ENCODE measurements at regions not wholly inside any gene's neighbourhood (a gene's known extent, or its start where the extent isn't known, plus 50 kb on each side); places are given as distances from the start of the nearest gene placed in this dataset.

- FAIRE-seq (no peak), DNase-seq (no peak)
- Histone ChIP-seq H3K27ac (ENCODE audit: low read depth in 2 of 2, low read length in 2 of 2) (no peak overlapping the region), H3K4me1 (ENCODE audit: control insufficient read depth in 2 of 3, insufficient read depth in 2 of 3, low read depth in 1 of 3, low read length in 3 of 3) (no peaks in the 10 kb centered on the region), H3K4me3 (ENCODE audit: low read length in 3 of 3) (no peak overlapping the region), H3K9me3 (ENCODE audit: control insufficient read depth in 2 of 3, insufficient read depth in 1 of 3, low read length in 3 of 3) (no peaks in the 10 kb centered on the region), H3K9ac (ENCODE audit: low read length in 3 of 3) (no peak overlapping the region), H3K36me3 (ENCODE audit: control insufficient read depth in 2 of 3, insufficient read depth in 3 of 3, low read length in 3 of 3) (no peaks in the 10 kb centered on the region), H3K27me3 (ENCODE audit: control insufficient read depth, insufficient read depth, low read length) (no peaks in the 10 kb centered on the region)
- intact Hi-C loops (cut with DNase I) = no loop called here
- no peak for TF ChIP-seq CTCF (IDR thresholded peaks at IDR 0.05; ENCODE audit: borderline replicate concordance, extremely low read depth, insufficient read depth)
Measured at GRCh38 chr5:91910247-91910646, 527.1 kb upstream of the ARRDC3 start.

- Histone ChIP-seq H3K9ac (ENCODE audit: low read length in 3 of 3) (no peak overlapping the region), H3K4me1 (ENCODE audit: control insufficient read depth in 2 of 3, insufficient read depth in 2 of 3, low read depth in 1 of 3, low read length in 3 of 3) (no peaks in the 10 kb centered on the region), H3K4me3 (ENCODE audit: low read length in 3 of 3) (no peak overlapping the region), H3K36me3 (ENCODE audit: control insufficient read depth in 2 of 3, insufficient read depth in 3 of 3, low read length in 3 of 3) (no peaks in the 10 kb centered on the region), H3K9me3 (ENCODE audit: control insufficient read depth in 2 of 3, insufficient read depth in 1 of 3, low read length in 3 of 3) (no peaks in the 10 kb centered on the region), H3K27me3 (ENCODE audit: control insufficient read depth, insufficient read depth, low read length) (no peaks in the 10 kb centered on the region), H3K27ac (ENCODE audit: low read depth in 2 of 2, low read length in 2 of 2) (no peak overlapping the region)
- TF ChIP-seq CTCF (IDR thresholded peaks at IDR 0.05; ENCODE audit: borderline replicate concordance, extremely low read depth, insufficient read depth) = no peak
- intact Hi-C loops (cut with DNase I) = no loop called here
- DNase-seq (no peak), FAIRE-seq (no peak)
Measured at GRCh38 chr5:91906494-91906893, 523.4 kb upstream of the ARRDC3 start.

- Histone ChIP-seq H3K4me3 (ENCODE audit: low read length in 3 of 3) (no peak overlapping the region), H3K4me1 (ENCODE audit: control insufficient read depth in 2 of 3, insufficient read depth in 2 of 3, low read depth in 1 of 3, low read length in 3 of 3) (no peaks in the 10 kb centered on the region), H3K9ac (ENCODE audit: low read length in 3 of 3) (no peak overlapping the region), H3K9me3 (ENCODE audit: control insufficient read depth in 2 of 3, insufficient read depth in 1 of 3, low read length in 3 of 3) (no peaks in the 10 kb centered on the region), H3K27ac (ENCODE audit: low read depth in 2 of 2, low read length in 2 of 2) (no peak overlapping the region), H3K27me3 (ENCODE audit: control insufficient read depth, insufficient read depth, low read length) (no peaks in the 10 kb centered on the region), H3K36me3 (ENCODE audit: control insufficient read depth in 2 of 3, insufficient read depth in 3 of 3, low read length in 3 of 3) (no peaks in the 10 kb centered on the region)
- intact Hi-C loops (cut with DNase I) = no loop called here
- DNase-seq (no peak), FAIRE-seq (no peak)
- no peak for TF ChIP-seq CTCF (IDR thresholded peaks at IDR 0.05; ENCODE audit: borderline replicate concordance, extremely low read depth, insufficient read depth)
Measured at GRCh38 chr5:91906027-91906426, 522.9 kb upstream of the ARRDC3 start.

GRCh38 chr5:91898898-91899297 is 515.8 kb upstream of the ARRDC3 start:
- Histone ChIP-seq H3K9ac (ENCODE audit: low read length in 3 of 3) (no peak overlapping the region), H3K36me3 (ENCODE audit: control insufficient read depth in 2 of 3, insufficient read depth in 3 of 3, low read length in 3 of 3) (no peaks in the 10 kb centered on the region), H3K4me3 (ENCODE audit: low read length in 3 of 3) (no peak overlapping the region), H3K9me3 (ENCODE audit: control insufficient read depth in 2 of 3, insufficient read depth in 1 of 3, low read length in 3 of 3) (no peaks in the 10 kb centered on the region), H3K27me3 (ENCODE audit: control insufficient read depth, insufficient read depth, low read length) (no peaks in the 10 kb centered on the region), H3K4me1 (ENCODE audit: control insufficient read depth in 2 of 3, insufficient read depth in 2 of 3, low read depth in 1 of 3, low read length in 3 of 3) (no peaks in the 10 kb centered on the region), H3K27ac (ENCODE audit: low read depth in 2 of 2, low read length in 2 of 2) (no peak overlapping the region)
- intact Hi-C loops (cut with DNase I) = no loop called here
- DNase-seq = no peak
- no peak for FAIRE-seq
- no peak for TF ChIP-seq CTCF (IDR thresholded peaks at IDR 0.05; ENCODE audit: borderline replicate concordance, extremely low read depth, insufficient read depth)
